HG03097 (cell line): ENCODE measurements at regions not wholly inside any gene's neighbourhood (a gene's known extent, or its start where the extent isn't known, plus 50 kb on each side); places are given as distances from the start of the nearest gene placed in this dataset.

Experiments used
- ATAC-seq: cut with Tn5 transposase; IDR thresholded peaks from one replicate; pipeline ENCODE4 v1.9.1; 2021; ENCODE audit not compliant: unreplicated experiment, low FRiP score

DNA sequence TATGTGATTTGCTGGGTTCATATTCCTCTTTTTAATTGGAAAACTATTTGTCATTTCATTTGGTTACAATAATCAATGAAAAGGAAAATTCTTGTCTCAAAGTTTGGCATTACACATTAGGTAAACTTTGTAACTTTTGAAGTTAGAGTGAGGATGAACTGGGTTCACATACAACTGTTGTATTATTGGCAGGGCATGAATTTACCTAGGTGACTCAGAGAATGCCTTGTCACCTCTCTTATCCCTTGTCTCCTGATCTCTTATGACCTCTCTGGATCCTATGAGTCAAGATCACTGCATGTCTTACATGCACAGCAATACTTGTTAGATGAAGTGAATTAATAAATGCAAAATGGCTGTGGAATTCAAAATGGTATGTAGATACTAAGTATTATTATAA, 563.4 kb upstream of the GCFC2 start:
- ATAC-seq: no peak

DNA sequence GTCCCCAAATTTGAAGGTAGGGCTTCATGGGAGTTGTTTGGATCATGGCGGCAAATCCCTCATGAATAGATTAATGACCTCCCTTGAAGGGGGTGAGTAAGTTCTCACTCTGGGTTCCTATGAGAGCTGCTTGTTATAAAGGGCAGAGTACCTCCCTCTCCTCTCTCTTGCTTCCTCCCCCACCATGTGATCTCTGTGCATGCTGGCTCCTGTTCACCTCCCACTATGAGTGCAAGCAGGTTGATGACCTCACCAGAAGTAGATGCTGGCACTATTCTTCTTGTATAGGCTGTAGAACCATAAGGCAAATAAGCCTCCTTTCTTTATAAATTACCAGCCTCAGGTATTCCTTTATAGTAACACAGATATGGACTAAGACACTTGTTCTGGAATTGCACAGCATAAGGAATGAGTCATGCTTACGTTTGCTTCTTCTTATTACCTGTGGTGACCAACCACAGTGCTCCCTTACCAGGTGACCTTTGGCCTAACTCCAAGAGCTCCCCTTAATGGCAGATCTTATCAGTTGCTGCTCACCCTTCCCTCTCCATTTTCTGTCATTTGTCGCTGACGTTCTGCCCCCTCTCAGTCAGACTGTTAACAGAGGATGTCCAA, 559.5 kb upstream of the GCFC2 start:
- no peak for ATAC-seq

DNA sequence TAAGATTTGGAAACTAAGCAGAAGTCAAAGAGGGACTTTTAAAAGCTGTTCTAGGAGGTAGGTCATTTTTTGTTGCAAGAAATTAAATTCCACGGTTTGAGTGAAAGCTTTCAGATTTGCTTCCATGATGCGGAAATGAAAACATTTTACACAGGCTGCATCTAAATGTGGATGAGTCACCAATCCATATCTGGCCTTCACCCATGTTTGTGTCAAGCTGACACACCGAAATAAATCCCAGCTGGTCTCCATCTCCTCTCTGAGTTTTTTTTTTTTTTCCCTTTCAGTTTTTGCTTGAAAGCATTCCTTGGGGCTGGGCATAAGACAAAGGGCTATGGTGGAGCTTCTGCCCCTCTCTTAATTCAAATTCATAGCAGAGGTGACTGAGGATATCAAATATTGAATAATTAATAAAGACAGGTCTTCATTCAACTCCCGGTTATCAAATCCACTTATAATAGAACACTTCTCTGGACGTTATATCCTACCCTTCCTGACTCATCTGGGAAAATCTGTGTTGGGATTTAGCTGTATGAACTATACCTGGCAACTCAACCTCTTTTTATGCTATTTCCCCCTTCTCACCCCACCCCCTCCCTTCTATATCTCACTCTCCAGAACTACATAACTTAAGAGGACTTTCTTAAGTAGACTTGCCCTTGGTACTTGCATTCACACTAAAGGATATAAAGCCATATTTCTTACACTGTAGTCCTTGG, 558.3 kb upstream of the GCFC2 start:
- no peak for ATAC-seq

DNA sequence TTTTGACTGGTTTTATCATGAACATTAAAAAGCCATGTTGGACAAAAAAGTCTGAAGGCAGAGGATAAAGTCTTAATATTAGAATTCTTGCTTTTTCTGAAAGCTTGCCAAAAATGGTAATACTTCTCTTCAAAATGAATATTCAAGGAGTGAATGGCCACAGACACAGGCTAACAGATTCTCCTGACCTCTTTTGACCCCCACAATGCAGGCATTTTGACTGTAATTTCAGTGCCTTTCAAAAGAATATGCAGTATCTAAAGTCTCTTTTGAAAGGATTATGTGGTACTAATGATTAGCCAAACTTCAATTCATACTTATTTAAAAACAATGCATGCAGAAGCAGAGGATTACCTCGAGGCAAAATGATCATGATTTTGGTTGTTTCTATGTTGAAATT, 557.8 kb upstream of the GCFC2 start:
- ATAC-seq: no peak

DNA sequence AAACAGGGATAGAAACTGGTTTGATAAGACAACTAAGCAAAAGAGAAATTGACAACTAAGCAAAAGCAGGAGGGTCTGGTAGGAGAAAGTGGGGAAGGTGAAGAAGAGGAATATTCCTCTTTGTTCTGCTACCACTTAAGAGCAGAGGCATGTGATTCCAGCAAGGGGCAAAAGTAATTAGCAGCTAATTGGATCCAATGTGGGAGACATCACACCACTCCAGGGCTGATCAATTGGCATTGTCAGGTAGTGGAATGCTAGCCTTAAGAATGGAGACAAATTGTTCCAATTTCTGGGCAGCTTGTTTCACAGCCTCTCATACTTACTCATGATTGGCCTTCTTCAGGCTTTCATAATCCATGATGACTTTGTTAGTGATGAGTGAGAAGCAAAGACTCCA, 547.1 kb upstream of the GCFC2 start:
- no peak for ATAC-seq

DNA sequence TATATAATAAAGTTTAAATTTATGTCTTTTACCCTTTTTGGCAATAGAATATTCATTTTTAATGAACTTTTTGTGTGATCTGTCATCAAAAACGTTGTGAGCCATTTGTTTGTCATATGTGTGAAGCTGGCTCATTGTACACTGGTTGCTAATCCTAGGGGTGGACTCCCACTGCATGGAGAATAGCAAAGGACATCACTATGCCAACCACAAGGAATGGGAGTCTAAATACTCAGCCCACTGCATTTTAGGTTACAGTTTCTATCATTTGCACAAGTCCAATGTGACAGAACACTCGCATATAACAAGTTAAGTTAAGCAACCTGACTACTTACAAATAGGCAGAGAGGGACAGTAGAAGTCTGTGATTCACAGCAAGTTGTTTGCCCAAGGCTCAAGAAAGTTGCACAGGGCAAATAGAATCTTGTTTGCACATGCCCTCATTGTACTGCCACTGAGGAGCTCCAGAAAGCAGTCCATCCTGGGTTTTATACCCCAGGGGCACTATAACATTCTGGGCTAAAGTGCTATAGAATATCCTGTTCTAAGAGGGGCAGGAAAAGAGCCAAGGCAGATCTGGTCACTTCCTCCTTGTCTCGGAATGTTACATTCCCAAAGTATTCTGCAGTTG, 545.9 kb upstream of the GCFC2 start:
- no peak for ATAC-seq

DNA sequence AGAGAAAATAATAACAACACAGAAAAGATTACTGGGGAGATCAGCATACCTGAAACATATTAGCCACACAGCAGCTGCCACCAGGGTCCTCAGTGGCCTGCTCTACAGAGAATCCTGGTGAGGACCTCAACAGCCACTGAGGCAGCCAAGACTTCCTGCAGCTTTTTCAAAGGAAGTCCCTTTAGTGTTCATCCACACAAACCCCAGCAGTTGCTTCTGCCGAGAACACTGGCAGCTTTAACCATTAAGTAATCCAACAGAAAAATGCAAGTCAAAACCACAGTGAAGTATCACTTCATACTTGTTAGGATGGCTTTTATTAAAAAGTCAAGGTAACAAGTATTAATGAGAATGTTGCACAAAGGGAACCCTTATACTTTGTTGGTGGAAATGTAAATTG, 542.0 kb upstream of the GCFC2 start:
- ATAC-seq: no peak

DNA sequence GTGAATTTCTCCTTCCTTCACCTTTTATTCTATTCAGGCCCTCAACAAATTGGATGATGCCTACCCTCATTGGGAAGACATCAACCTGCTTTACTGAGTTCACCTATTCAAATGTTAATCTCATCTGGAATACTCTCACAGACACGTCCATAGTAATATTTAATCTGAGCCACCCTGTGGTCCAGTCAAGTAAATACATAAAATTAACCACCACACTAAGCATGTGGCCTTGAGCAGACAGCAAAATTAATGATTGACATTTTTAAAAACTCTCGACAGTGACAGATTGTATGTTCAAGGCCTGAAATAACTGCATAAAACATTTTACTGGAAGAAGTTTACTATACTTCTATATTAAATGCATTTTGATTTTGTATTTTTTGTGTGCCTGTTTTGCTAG, 540.6 kb upstream of the GCFC2 start:
- no peak for ATAC-seq

DNA sequence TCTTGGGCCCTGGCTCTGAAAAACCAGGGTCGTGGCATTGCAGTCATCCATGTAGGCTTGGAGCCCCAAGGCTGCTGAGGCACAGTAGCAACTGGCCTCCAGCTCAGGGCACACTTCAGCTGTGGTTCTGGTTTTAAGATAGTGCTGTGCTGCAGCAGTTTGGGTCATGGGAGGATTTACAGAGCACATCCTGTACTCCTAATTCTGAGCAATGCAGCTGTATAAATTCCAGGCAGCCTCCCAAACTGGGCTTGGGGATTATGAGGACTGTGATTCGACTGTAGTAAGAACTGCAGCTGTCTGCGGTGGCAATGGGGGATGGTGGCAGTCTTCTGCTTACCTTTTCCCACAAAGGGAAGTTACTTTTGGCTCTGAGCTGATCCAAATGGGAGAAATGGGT, 536.3 kb upstream of the GCFC2 start:
- ATAC-seq: no peak

DNA sequence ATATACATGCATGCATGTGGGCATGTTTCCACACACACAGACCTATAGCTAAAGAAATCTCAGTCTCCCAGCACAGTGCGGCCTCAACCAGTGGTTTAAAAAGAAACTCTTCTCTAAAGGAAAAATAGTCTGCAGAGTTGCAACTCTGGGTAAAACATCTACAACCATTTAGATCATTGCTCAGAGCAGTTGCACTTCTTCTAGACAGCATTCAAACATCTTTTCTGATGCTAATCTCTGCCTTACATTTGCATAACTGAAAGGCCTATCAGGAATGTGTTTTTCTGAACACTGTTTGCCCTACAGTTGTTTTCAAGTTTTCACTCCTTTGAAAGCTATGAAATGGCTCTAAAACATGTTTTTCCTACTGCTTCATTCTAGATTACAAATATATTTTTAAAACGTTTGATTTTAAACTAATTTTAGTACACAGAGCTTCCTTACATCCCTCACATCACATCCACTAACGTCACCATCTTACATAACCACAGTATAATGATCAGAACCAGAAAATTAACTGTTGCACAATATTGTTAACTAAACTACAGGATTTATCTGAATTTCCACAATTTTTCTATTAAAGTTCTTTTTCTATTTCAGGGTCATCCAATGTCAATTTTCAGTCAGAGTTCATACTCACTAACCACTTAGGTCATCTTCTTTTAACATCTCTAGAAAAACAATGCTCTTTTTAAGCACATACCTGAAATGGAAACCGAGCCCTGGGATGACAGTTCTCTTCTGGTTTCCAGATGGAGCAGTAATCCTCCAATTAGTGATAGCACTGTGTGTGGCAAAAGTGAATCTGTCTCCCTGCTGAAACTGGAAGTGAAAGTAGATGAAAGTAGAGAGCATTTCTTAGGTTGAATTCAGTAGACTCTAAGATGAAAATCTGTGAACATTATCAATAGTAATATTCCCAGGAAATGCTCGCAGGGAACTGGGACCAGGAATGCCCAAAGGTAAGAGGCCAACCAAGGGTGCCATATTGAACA, 501.6 kb upstream of the GCFC2 start:
- ATAC-seq: no peak

DNA sequence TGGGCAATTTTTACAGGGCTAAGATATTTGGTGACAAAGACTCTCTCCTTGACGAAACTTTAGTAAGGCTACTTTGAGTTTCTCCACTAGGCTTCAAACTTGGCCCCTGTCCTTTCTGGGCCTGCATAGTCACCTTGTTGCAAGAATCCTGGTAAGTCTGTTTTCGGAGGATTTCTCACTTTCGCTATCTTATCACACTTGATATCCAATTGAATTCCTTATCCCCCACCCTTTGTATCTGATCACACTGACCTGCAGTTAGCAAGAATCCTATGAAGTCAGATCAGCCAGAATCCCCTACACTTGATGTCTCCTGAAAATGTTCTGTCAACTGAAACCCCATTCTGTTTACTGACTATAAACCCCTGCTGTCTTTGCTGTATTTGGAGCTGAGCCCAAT, 499.8 kb upstream of the GCFC2 start:
- no peak for ATAC-seq

DNA sequence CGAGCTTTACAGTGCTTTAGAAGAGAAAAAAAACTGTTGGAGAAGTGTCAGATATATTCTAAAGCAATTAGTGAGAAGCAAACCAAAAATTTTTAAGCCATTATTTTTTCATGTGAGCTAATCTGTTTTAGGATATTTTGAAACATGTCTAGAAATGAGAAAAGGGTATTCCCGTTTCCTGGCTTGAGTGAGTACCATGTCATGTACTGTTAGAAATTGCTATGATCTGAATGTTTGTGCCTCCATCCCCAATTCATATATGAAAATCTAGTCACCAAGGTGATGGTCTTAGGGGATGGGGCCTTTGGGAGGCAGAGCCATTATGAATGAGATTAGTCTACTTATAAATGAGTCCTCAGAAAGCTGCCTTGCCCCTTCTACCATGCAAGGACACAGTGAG, 493.3 kb upstream of the GCFC2 start:
- no peak for ATAC-seq

DNA sequence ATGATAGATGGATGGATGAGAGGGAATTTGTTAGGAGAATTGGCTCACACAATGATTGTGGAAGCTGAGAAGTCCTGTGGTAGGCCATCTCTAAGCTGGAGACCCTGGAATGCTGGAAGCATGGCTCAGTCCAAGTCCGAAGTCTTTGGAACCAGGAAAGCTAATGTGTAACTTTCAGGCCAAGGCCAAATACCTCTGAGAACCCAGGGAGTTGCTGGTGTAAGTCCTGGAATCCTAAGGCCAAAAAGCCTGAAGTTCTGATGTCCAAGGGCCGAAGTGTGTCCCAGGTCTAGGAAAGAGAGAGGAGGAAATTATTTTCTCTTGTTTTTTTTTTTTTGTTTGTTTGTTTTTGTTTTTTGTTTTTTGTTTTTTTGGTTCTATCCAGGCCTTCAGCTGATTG, 492.2 kb upstream of the GCFC2 start:
- ATAC-seq: no peak

DNA sequence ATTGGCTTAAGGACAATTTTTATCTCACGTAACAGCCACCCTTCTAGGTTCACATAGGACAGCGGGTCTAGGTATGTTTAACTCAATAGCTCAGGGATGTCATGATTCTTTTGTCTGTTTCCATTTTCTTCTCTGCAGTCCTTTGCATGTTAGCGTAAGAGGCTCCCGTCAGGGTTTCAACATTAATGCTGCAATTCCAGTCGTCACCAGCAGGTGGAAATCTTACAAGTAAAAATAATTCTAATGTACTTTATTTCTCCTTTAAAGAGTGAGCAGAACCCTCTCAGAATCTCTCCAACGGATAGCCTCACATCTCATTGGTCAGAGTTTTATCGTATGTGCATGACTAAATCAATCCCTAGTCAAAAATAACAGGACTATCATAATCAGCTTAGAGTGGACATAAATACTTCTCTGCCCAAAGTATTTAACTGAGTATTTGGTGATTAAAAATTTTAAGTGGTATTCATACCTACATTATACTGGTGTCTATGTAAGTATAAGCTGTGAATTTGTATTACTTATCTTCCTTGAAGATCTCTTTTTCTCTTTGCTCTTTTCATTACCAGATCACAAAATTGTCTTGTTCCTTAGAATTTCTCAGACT, 487.2 kb upstream of the GCFC2 start:
- ATAC-seq: no peak

DNA sequence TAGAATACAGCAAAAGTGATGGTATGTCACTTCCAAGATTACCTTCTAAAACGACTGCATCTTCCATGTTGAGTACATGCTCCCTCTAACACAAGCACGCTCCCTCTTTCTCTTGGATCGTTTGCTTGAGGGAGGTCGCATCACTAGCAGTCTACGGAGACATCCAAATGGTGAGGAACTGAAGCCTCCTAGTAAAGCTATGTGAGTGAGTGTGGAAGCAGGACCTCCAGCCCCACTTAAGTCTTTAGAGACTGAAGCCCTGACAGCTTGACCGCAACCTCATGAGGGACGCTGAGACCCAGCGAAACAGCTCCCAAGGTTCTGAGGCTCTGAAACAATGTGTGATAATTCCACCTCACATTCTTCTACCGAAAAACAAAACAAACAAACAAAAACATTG, 486.7 kb upstream of the GCFC2 start:
- ATAC-seq: no peak

DNA sequence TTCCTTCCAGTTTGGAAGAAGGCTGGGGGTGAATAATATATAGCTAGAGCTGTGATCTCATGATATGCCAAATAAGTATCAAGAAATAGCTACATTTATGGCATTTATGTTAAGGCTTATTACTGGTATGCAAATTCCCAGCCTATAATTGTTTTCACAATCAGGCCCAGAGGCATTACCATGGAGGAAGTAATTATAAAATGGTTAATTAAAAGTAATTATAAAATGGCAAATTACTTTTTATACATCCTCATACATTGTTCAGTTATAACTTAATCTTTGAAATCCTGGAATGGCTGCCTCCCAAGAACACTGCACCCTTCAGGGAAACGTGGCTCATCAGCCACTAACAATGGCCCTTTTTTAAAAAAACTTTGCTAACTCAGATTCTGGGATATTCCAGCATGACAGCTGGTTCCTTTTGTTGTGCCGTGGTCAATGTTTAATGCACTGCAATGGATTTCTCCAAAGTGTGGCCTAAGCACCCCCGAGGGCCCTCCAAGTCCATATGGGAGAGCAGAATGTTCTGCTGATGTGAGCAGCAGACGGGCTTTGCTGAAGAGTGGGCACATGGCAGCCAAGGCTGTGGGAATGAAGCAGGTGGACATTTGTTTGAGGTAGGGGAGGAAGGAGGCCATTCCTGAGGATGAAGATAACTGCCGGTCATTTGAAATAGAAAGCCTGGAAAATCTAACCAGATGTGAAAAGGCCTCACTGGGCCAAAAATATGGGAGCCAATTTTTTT, 483.5 kb upstream of the GCFC2 start:
- no peak for ATAC-seq

DNA sequence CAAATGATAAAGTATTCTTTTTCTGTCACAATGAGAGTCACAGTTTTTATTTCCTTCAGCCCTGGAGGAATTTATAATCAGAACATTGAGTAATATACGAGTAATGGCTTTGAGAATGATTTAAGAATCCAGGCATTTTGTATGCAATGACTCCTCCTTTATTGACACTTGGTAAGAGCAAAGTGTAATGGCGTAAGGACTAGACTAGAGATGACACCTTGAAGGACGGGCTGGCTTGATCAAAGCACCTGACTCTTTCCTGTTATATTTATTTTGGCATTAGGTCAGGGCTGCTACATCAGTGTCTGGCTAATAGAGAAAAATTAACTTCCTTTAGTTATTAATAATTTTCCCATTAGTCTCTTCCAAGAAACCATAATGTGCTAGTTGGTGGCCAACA, 482.4 kb upstream of the GCFC2 start:
- ATAC-seq: no peak

DNA sequence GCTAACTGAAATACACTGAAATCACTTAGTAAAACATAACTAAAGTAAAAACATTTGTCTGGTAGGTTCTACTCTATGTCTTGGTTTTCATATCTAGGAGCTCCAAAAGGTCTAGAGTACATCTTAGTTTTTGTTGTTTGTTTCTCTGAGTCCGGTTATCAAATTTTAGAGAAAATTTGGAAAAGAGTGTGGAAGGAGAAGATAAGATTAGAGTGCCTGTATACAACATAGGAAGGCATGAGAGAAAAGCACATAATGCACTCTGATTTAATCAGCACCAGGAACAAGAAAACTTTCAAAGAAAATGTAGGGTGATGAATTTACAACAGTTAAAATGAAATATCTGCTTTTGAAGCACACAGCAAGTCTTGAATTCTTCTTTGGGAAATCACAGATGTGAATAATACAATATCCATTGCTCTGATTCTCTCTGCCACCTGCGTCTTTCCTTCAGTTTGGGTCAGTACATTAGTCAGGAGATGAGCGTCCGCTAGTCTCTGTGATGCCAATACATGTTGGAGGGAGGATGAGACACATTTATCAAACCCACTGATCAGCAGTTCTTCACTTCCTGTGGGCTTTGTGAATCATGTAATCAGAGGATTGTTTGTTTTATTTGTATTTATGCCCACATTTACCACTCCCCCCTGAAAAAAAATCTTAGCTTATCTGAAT, 477.8 kb upstream of the GCFC2 start:
- ATAC-seq: no peak

DNA sequence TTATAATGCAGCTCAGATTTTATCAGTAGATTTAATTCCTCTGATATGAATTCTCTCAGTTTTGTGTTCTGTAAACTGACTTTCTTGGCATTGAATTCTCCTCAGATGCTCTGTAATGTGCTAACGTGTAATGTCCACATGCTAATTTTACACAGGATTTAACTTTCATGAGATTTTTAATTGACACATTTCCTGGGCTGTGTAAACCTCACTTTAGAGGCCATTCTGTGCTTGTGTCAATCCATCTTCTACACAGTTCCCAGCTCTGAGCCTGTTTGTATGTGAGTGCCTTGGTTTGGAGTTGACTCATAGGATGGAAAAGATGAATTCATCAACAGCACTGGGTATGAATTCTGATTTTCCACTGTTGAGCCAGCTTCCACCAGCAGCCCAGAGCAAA, 476.7 kb upstream of the GCFC2 start:
- ATAC-seq: no peak
